Panc1 (cell line): ENCODE measurements at regions not wholly inside any gene's neighbourhood (a gene's known extent, or its start where the extent isn't known, plus 50 kb on each side); places are given as distances from the start of the nearest gene placed in this dataset.

Experiments
- ATAC-seq: fragments of 200-7000 bp; cut with Tn5 transposase; 2 replicates; pipeline ENCODE4 v1.9.1; 2020; ENCODE audit warnings: mild to moderate bottlenecking, moderate library complexity
- BruUV-seq: library from RNA; stranded (reverse); fragments of 400-500 nt; replicated peaks from 2 replicates; lab custom pipeline; 2021; lab: Mats Ljungman, UMichigan
- CTCF ChIA-PET: fragments of 300-600 bp; sonication (Branson Sonifier 250); formaldehyde crosslinking; loops from one replicate; lab custom pipeline; 2022; ENCODE audit warnings: antibody characterized with exemption; lab: Charles Lee
- POLR2A ChIA-PET: fragments of 300-600 bp; sonication (Branson Sonifier 250); formaldehyde crosslinking; loops from one replicate; lab custom pipeline; 2022; ENCODE audit warnings: antibody characterized with exemption; lab: Charles Lee
- DNase-seq: peaks from one replicate; pipeline ENCODE4 v3.0.0-alpha.2; 2010; ENCODE audit warnings: low read depth, low spot score
- H3K27ac ChIP-seq: 2 replicates; pipeline ENCODE4 v1.5.1; 2011; ENCODE audit warnings: mild to moderate bottlenecking, low read length, inconsistent platforms
- H3K27me3 ChIP-seq: fragments of 200-500 bp; sonication (Bioruptor generic); 2 replicates; pipeline ENCODE4 v1.6.0; 2014; ENCODE audit warnings: low read length, inconsistent platforms; ENCODE audit not compliant: control insufficient read depth, insufficient read depth
- H3K36me3 ChIP-seq: fragments of 200-500 bp; sonication (Bioruptor generic); 2 replicates; pipeline ENCODE4 v1.5.1; 2014; ENCODE audit warnings: inconsistent platforms, mild to moderate bottlenecking, low read length, moderate library complexity; ENCODE audit not compliant: control insufficient read depth, insufficient read depth
- H3K4me1 ChIP-seq: 2 replicates; pipeline ENCODE4 v1.5.1; 2011; ENCODE audit warnings: inconsistent platforms, mild to moderate bottlenecking, low read length, moderate library complexity; ENCODE audit not compliant: control insufficient read depth, insufficient read depth
- H3K4me3 ChIP-seq, 2 experiments: 2 replicates each; pipeline ENCODE4 v1.5.1; 2011 to 2012; ENCODE audit warnings: low read depth in 2 of 2, low read length in 2 of 2, mild to moderate bottlenecking in 2 of 2, inconsistent platforms in 1 of 2, moderate library complexity in 1 of 2
- H3K9me3 ChIP-seq: fragments of 200-500 bp; sonication (Bioruptor generic); 2 replicates; pipeline ENCODE4 v1.5.1; 2014; ENCODE audit warnings: low read depth, mild to moderate bottlenecking, inconsistent platforms, low read length, moderate library complexity; ENCODE audit not compliant: control insufficient read depth, insufficient read depth
- POLR2AphosphoS5 ChIP-seq: IDR thresholded peaks from 2 replicates; pipeline ENCODE4 v1.6.1; 2012; ENCODE audit warnings: mild to moderate bottlenecking, low read depth, low read length, moderate library complexity
- SIN3A ChIP-seq: IDR thresholded peaks from 2 replicates; pipeline ENCODE4 v1.6.1; 2012; ENCODE audit warnings: low read depth, mild to moderate bottlenecking, low read length, moderate library complexity, borderline replicate concordance; ENCODE audit not compliant: insufficient read depth
- TCF7L2 ChIP-seq: IDR thresholded peaks from 2 replicates; pipeline ENCODE4 v1.6.1; 2011; ENCODE audit warnings: mild to moderate bottlenecking, low read depth, low read length, inconsistent platforms
- in situ Hi-C: cut with HindIII; loops from 2 replicates; pipeline ENCODE4 v1.10.0; 2016; ENCODE audit warnings: low sequenced_read_pairs, low pct_unique_long_range_greater_than_20kb
- intact Hi-C: fragments of 100-400 bp; cut with micrococcal nuclease; formaldehyde crosslinking; loops from one replicate; pipeline ENCODE4 v1.10.0; 2022; ENCODE audit not compliant: unreplicated experiment
- TF ChIP-seq, protein P1 (sequence below): fragments of 450-650 bp; IDR thresholded peaks from 2 replicates; pipeline ENCODE4 v1.5.1; 2017; ENCODE audit warnings: mild to moderate bottlenecking
- TF ChIP-seq, protein P2 (sequence below), 2 experiments: IDR thresholded peaks; 2 replicates each; pipeline ENCODE4 v1.6.1; 2011 to 2012; ENCODE audit warnings: low read depth in 2 of 2, control low read depth in 1 of 2, low read length in 1 of 2, mild to moderate bottlenecking in 1 of 2, moderate library complexity in 1 of 2; ENCODE audit not compliant: insufficient read depth in 1 of 2

DNA sequence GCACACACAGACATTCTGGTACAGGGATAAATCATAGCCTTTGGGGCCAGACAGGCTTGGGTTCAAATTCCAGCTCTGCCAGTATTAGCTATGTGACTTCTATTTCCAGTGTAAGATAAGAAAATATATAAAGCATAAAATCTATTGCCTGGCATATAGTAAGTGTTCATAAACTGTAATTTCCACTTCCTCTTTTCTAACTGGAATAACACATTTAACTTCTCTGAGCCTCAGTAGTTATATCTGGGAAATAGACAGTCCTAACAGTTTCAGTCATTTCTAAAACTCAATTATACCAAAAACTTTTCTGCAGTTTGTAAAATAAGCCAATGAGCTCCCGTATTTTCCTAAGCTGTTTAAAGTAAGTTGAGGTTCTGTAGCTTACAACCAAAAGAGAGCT lies 351.4 kb downstream of the ZNF326 start:
- Histone ChIP-seq H3K4me3 (no peak overlapping the region), H3K9me3 (no peaks in the 10 kb centered on the region), H3K27me3 (no peaks in the 10 kb centered on the region), H3K27ac (no peak overlapping the region), H3K36me3 (no peaks in the 10 kb centered on the region), H3K4me1 (no peaks in the 10 kb centered on the region)
- no peak for ATAC-seq
- POLR2A ChIA-PET = no interaction called here
- in situ Hi-C loops (no loop called here), intact Hi-C loops (no loop called here)
- CTCF ChIA-PET = no interaction called here
- BruUV-seq = no TSS peak
- TF ChIP-seq TCF7L2 (no peak), SIN3A (no peak), POLR2AphosphoS5 (no peak)
- TF ChIP-seq, protein P1, sequence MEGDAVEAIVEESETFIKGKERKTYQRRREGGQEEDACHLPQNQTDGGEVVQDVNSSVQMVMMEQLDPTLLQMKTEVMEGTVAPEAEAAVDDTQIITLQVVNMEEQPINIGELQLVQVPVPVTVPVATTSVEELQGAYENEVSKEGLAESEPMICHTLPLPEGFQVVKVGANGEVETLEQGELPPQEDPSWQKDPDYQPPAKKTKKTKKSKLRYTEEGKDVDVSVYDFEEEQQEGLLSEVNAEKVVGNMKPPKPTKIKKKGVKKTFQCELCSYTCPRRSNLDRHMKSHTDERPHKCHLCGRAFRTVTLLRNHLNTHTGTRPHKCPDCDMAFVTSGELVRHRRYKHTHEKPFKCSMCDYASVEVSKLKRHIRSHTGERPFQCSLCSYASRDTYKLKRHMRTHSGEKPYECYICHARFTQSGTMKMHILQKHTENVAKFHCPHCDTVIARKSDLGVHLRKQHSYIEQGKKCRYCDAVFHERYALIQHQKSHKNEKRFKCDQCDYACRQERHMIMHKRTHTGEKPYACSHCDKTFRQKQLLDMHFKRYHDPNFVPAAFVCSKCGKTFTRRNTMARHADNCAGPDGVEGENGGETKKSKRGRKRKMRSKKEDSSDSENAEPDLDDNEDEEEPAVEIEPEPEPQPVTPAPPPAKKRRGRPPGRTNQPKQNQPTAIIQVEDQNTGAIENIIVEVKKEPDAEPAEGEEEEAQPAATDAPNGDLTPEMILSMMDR = no peak
- TF ChIP-seq, protein P2, sequence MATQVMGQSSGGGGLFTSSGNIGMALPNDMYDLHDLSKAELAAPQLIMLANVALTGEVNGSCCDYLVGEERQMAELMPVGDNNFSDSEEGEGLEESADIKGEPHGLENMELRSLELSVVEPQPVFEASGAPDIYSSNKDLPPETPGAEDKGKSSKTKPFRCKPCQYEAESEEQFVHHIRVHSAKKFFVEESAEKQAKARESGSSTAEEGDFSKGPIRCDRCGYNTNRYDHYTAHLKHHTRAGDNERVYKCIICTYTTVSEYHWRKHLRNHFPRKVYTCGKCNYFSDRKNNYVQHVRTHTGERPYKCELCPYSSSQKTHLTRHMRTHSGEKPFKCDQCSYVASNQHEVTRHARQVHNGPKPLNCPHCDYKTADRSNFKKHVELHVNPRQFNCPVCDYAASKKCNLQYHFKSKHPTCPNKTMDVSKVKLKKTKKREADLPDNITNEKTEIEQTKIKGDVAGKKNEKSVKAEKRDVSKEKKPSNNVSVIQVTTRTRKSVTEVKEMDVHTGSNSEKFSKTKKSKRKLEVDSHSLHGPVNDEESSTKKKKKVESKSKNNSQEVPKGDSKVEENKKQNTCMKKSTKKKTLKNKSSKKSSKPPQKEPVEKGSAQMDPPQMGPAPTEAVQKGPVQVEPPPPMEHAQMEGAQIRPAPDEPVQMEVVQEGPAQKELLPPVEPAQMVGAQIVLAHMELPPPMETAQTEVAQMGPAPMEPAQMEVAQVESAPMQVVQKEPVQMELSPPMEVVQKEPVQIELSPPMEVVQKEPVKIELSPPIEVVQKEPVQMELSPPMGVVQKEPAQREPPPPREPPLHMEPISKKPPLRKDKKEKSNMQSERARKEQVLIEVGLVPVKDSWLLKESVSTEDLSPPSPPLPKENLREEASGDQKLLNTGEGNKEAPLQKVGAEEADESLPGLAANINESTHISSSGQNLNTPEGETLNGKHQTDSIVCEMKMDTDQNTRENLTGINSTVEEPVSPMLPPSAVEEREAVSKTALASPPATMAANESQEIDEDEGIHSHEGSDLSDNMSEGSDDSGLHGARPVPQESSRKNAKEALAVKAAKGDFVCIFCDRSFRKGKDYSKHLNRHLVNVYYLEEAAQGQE (IDR thresholded peaks at IDR 0.05; ENCODE audit: insufficient read depth in 1 of 2, low read depth in 2 of 2, low read length in 1 of 2) = no peak
- no peak for DNase-seq

DNA sequence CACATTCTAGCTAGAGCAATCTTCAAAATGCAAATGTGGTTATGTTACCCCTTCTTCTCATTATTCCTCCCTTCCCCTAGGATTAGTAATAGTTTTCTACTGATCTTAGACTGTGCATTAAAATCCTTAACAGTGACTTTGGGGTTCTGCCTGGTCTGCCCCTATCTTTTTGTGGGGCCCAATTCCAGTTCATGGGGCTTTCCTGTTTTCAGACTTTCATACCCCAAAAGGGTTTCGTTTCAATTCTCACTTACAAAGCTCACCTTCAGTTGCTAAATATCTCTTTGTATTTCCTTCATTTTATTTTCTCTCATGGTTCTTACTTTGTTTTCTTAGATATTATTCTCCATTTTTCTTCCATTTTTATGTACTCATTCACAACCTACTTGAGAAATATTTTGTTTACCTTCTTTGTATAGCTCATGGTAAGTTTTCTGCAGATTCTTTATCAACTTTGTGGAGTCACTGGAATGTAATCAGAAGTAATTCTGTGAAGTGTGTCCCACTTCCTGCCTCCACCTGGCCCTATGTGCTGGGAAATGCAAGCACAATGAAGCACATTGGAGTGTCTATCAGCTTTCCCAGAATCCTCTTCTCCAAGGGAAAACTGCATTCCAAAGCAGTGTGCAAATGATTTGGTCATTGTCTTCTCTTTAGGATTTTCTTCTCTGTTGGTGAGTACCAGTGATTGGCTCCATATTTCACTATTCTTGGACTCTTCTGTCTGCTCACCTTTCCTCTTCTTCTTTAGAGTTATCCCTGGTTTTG lies 350.2 kb downstream of the ZNF326 start:
- H3K27ac ChIP-seq = no peak overlapping the region
- no peaks in the 10 kb centered on the region for H3K27me3 ChIP-seq
- H3K36me3 ChIP-seq = no peaks in the 10 kb centered on the region
- intact Hi-C loops (no loop called here), in situ Hi-C loops (no loop called here)
- no peaks in the 10 kb centered on the region for H3K9me3 ChIP-seq
- ChIA-PET CTCF (no interaction called here), POLR2A (no interaction called here)
- H3K4me1 ChIP-seq = no peaks in the 10 kb centered on the region
- DNase-seq = no peak
- no peak for TF ChIP-seq SIN3A
- no peak overlapping the region for H3K4me3 ChIP-seq
- BruUV-seq = no TSS peak
- ATAC-seq = no peak

DNA sequence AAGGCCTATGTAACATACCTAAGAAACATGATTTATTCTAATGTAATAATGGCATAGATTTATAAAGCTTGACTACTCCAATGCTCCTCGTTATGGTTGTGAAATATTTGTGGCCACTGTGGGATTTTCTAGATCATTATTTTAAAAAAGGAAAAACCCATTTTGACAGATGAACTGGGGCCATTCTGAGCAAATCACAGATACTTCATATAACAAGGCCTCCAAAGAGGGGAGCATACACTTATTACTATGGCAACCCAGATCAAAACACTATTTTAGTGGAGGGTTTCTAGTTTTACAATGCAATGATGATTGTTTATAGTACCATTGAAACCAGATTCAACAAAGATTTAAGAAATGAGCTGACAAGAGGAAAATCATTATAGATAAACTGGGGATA lies 346.6 kb downstream of the ZNF326 start:
- ATAC-seq (no peak), DNase-seq (no peak)
- in situ Hi-C loops = no loop called here
- POLR2A ChIA-PET = no interaction called here
- Histone ChIP-seq H3K4me3 (no peak overlapping the region), H3K27me3 (no peaks in the 10 kb centered on the region), H3K4me1 (no peaks in the 10 kb centered on the region), H3K27ac (no peak overlapping the region), H3K9me3 (no peaks in the 10 kb centered on the region), H3K36me3 (no peaks in the 10 kb centered on the region)
- BruUV-seq = no TSS peak
- intact Hi-C loops = no loop called here
- TF ChIP-seq POLR2AphosphoS5 (no peak), TCF7L2 (no peak), SIN3A (no peak)
- TF ChIP-seq, protein P1 = no peak
- TF ChIP-seq, protein P2 (IDR thresholded peaks at IDR 0.05; ENCODE audit: insufficient read depth in 1 of 2, low read depth in 2 of 2, low read length in 1 of 2) = no peak
- CTCF ChIA-PET = no interaction called here
